ENCODE measurements at regions not wholly inside any gene's neighbourhood (a gene's known extent, or its start where the extent isn't known, plus 50 kb on each side); places are given as distances from the start of the nearest gene placed in this dataset.

- no peak overlapping the region for H3K27ac ChIP-seq
- intact Hi-C loops (cut with DNase I; ENCODE audit: low total_unique reads), result no loop called here
- in situ Hi-C loops (cut with MboI; ENCODE audit: low sequenced_read_pairs in 4 of 4), result no loop called here
- H3K4me1 ChIP-seq, result peaks cover 0 to 6% of the 10 kb centered on the region in 2 donors
- no peaks in the 10 kb centered on the region for H3K36me3 ChIP-seq
- no peaks in the 10 kb centered on the region for H3K9me3 ChIP-seq
- no peak for TF ChIP-seq POLR2A (IDR thresholded peaks at IDR 0.05)
- no peak for TF ChIP-seq CTCF (IDR thresholded peaks at IDR 0.05 in 4 of 5, conservative IDR thresholded peaks at IDR 0.05 in 1 of 5)
- H3K4me3 ChIP-seq, result no peak overlapping the region
- no peaks in the 10 kb centered on the region for H3K27me3 ChIP-seq
- DNase-seq, result no peak
- ATAC-seq, result no peak
Measured at GRCh38 chr10:78267598-78267997, 233.9 kb downstream of the RPS24 start.

- Histone ChIP-seq H3K9me3 (no peaks in the 10 kb centered on the region), H3K27me3 (no peaks in the 10 kb centered on the region), H3K27ac (no peak overlapping the region), H3K4me3 (no peak overlapping the region), H3K36me3 (no peaks in the 10 kb centered on the region), H3K4me1 (peaks cover 0 to 6% of the 10 kb centered on the region in 2 donors)
- DNase-seq, result no peak
- intact Hi-C loops (cut with DNase I; ENCODE audit: low total_unique reads) (no loop called here), in situ Hi-C loops (cut with MboI; ENCODE audit: low sequenced_read_pairs in 4 of 4) (no loop called here)
- no peak for ATAC-seq
- TF ChIP-seq POLR2A (IDR thresholded peaks at IDR 0.05) (no peak), CTCF (IDR thresholded peaks at IDR 0.05 in 4 of 5, conservative IDR thresholded peaks at IDR 0.05 in 1 of 5) (no peak)
Measured at GRCh38 chr10:78269060-78269459, 235.4 kb downstream of the RPS24 start.

- ATAC-seq, result no peak
Measured at GRCh38 chr10:78272329-78272728, 238.7 kb downstream of the RPS24 start.

GRCh38 chr10:78274491-78274890 lies 240.8 kb downstream of the RPS24 start:
- H3K4me3 ChIP-seq, result no peak overlapping the region
- TF ChIP-seq POLR2A (IDR thresholded peaks at IDR 0.05) (no peak), CTCF (IDR thresholded peaks at IDR 0.05 in 4 of 5, conservative IDR thresholded peaks at IDR 0.05 in 1 of 5) (no peak)
- ATAC-seq, result no peak
- no peaks in the 10 kb centered on the region for H3K36me3 ChIP-seq
- no peak overlapping the region for H3K27ac ChIP-seq
- no peak for DNase-seq
- H3K9me3 ChIP-seq, result no peaks in the 10 kb centered on the region
- H3K4me1 ChIP-seq, result peaks cover 9 to 24% of the 10 kb centered on the region in 2 donors
- intact Hi-C loops (cut with DNase I; ENCODE audit: low total_unique reads), result no loop called here
- H3K27me3 ChIP-seq, result no peaks in the 10 kb centered on the region
- in situ Hi-C loops (cut with MboI; ENCODE audit: low sequenced_read_pairs in 4 of 4), result no loop called here

More at GRCh38 chr10:78272329-78272728, 238.7 kb downstream of the RPS24 start:
- no peak for TF ChIP-seq CTCF (IDR thresholded peaks at IDR 0.05 in 4 of 5, conservative IDR thresholded peaks at IDR 0.05 in 1 of 5)
- no peak for TF ChIP-seq POLR2A (IDR thresholded peaks at IDR 0.05)
- no peak for DNase-seq
- in situ Hi-C loops (cut with MboI; ENCODE audit: low sequenced_read_pairs in 4 of 4) (no loop called here), intact Hi-C loops (cut with DNase I; ENCODE audit: low total_unique reads) (no loop called here)
- Histone ChIP-seq H3K27me3 (no peaks in the 10 kb centered on the region), H3K4me1 (peaks cover under 1 to 7% of the 10 kb centered on the region in 2 donors), H3K36me3 (no peaks in the 10 kb centered on the region), H3K4me3 (no peak overlapping the region), H3K9me3 (no peaks in the 10 kb centered on the region), H3K27ac (no peak overlapping the region)

GRCh38 chr10:78276139-78276538 lies 242.5 kb downstream of the RPS24 start:
- H3K4me3 ChIP-seq, result no peak overlapping the region

More at GRCh38 chr10:78276139-78276538, 242.5 kb downstream of the RPS24 start:
- ATAC-seq (no peak), DNase-seq (no peak)
- Histone ChIP-seq H3K27ac (no peak overlapping the region), H3K4me1 (peaks cover 9 to 24% of the 10 kb centered on the region in 2 donors), H3K9me3 (no peaks in the 10 kb centered on the region), H3K36me3 (no peaks in the 10 kb centered on the region), H3K27me3 (no peaks in the 10 kb centered on the region)
- intact Hi-C loops (cut with DNase I; ENCODE audit: low total_unique reads), result no loop called here
- TF ChIP-seq CTCF (IDR thresholded peaks at IDR 0.05 in 4 of 5, conservative IDR thresholded peaks at IDR 0.05 in 1 of 5) (no peak), POLR2A (IDR thresholded peaks at IDR 0.05) (no peak)
- in situ Hi-C loops (cut with MboI; ENCODE audit: low sequenced_read_pairs in 4 of 4), result no loop called here

Measured in gastrocnemius medialis (tissue), 4 donors.